Esophagus squamous epithelium (tissue), 5 donors: ENCODE measurements at regions not wholly inside any gene's neighbourhood (a gene's known extent, or its start where the extent isn't known, plus 50 kb on each side); places are given as distances from the start of the nearest gene placed in this dataset.

ENCODE experiments used
- DNase-seq: peaks from one replicate; lab custom pipeline; 2025; lab: John Stamatoyannopoulos, UW
- H3K27ac ChIP-seq, 4 donors: fragments of 200-600 bp; sonication (generic); one replicate each; pipeline ENCODE4 v1.5.1; 2016 to 2019; ENCODE audit warnings: mild to moderate bottlenecking in 1 of 4
- H3K27me3 ChIP-seq, 4 donors: fragments of 200-600 bp; sonication (generic); 1 replicate in 3 of 4; 2 replicates in 1 of 4; pipeline versions ENCODE4 v1.5.1 to v1.6.0; 2017 to 2021; ENCODE audit warnings: antibody characterized with exemption in 1 of 4
- H3K36me3 ChIP-seq, 3 donors: fragments of 200-600 bp; sonication (generic); one replicate each; pipeline ENCODE4 v1.5.1; 2016 to 2019
- H3K4me1 ChIP-seq, 3 donors: fragments of 200-600 bp; sonication (generic); one replicate each; pipeline ENCODE4 v1.5.1; 2017 to 2019
- H3K4me3 ChIP-seq, 4 donors: fragments of 200-600 bp; sonication (generic); 1 replicate in 3 of 4; 2 replicates in 1 of 4; pipeline ENCODE4 v1.5.1; 2016 to 2019; ENCODE audit warnings: mild to moderate bottlenecking in 2 of 4, moderate library complexity in 1 of 4
- H3K9me3 ChIP-seq, 3 donors: fragments of 200-600 bp; sonication (generic); one replicate each; pipeline ENCODE4 v1.5.1; 2016 to 2019
- CTCF ChIP-seq, 6 experiments: fragments of 450-650 bp in 4 of 6; fragments of 200-600 bp in 2 of 6; sonication (generic) in 2 of 6; IDR thresholded peaks; one replicate each; pipeline ENCODE4 v1.5.1; 2016 to 2019; ENCODE audit warnings: antibody characterized with exemption in 6 of 6, mild to moderate bottlenecking in 4 of 6, moderate library complexity in 4 of 6
- POLR2A ChIP-seq, 4 donors: fragments of 450-650 bp; IDR thresholded peaks; one replicate each; pipeline ENCODE4 v1.6.1; 2017; ENCODE audit warnings: antibody characterized with exemption in 4 of 4, mild to moderate bottlenecking in 4 of 4, moderate library complexity in 3 of 4
- WGBS, 2 donors: methylation state at CpG; one replicate each; pipeline ENCODE4 v1.1.5; 2018; 5-methylcytosine and 5-hydroxymethylcytosine counted together
- intact Hi-C: fragments of 100-400 bp; cut with DNase I; formaldehyde crosslinking; loops from one replicate; pipeline ENCODE4 v1.15.0; 2022
- donor health status: DM: yes; HTN: yes; CAD: no.

- 84 to 89% methylated on average over 3 of the region's 3 CpGs for WGBS, 2 donors
- no peak overlapping the region for H3K27ac ChIP-seq
- peaks cover 0 to 7% (median 0%) of the 10 kb centered on the region in 3 donors for H3K4me1 ChIP-seq
- no peaks in the 10 kb centered on the region for H3K27me3 ChIP-seq
- TF ChIP-seq CTCF (IDR thresholded peaks at IDR 0.05) (no peak), POLR2A (IDR thresholded peaks at IDR 0.05) (no peak)
- DNase-seq = no peak
- H3K9me3 ChIP-seq = no peaks in the 10 kb centered on the region
- intact Hi-C loops = no loop called here
- H3K36me3 ChIP-seq = no peaks in the 10 kb centered on the region
- H3K4me3 ChIP-seq = no peak overlapping the region
Measured at GRCh38 chr13:40132249-40132648, 476.8 kb downstream of the COG6 start.

GRCh38 chr13:40136896-40137295 is 481.4 kb downstream of the COG6 start:
- no peak for DNase-seq
- H3K27me3 ChIP-seq = no peaks in the 10 kb centered on the region

GRCh38 chr13:40137400-40137799 is 481.9 kb downstream of the COG6 start:
- WGBS, 2 donors = 83 to 100% methylated on average over 1 to 4 of the region's 6 CpGs
- TF ChIP-seq POLR2A (IDR thresholded peaks at IDR 0.05) (no peak), CTCF (IDR thresholded peaks at IDR 0.05) (no peak)
- DNase-seq = no peak
- no peak overlapping the region for H3K4me3 ChIP-seq
- intact Hi-C loops = no loop called here
- no peaks in the 10 kb centered on the region for H3K27me3 ChIP-seq
- no peaks in the 10 kb centered on the region for H3K36me3 ChIP-seq
- H3K9me3 ChIP-seq = no peaks in the 10 kb centered on the region
- H3K4me1 ChIP-seq = peaks cover 0 to 7% (median 0%) of the 10 kb centered on the region in 3 donors
- H3K27ac ChIP-seq = no peak overlapping the region

More at GRCh38 chr13:40136896-40137295, 481.4 kb downstream of the COG6 start:
- intact Hi-C loops = no loop called here
- Histone ChIP-seq H3K9me3 (no peaks in the 10 kb centered on the region), H3K27ac (no peak overlapping the region), H3K36me3 (no peaks in the 10 kb centered on the region), H3K4me3 (no peak overlapping the region), H3K4me1 (peaks cover 0 to 7% (median 0%) of the 10 kb centered on the region in 3 donors)
- no peak for TF ChIP-seq CTCF (IDR thresholded peaks at IDR 0.05)
- no peak for TF ChIP-seq POLR2A (IDR thresholded peaks at IDR 0.05)
- WGBS, 2 donors = 92 to 100% methylated on average over 2 of the region's 2 CpGs

- Histone ChIP-seq H3K27me3 (no peaks in the 10 kb centered on the region), H3K36me3 (no peaks in the 10 kb centered on the region), H3K4me3 (no peak overlapping the region), H3K9me3 (no peaks in the 10 kb centered on the region), H3K27ac (no peak overlapping the region), H3K4me1 (no peaks in the 10 kb centered on the region)
- TF ChIP-seq POLR2A (IDR thresholded peaks at IDR 0.05) (no peak), CTCF (IDR thresholded peaks at IDR 0.05) (no peak)
- intact Hi-C loops = no loop called here
- 72 to 78% methylated on average over 9 to 10 of the region's 10 CpGs for WGBS, 2 donors
- no peak for DNase-seq
Measured at GRCh38 chr13:40139896-40140520, 484.5 kb downstream of the COG6 start.

- no peak for DNase-seq
- WGBS, 2 donors = 71 to 72% methylated on average over 11 of the region's 11 CpGs
- Histone ChIP-seq H3K4me1 (peaks cover 0 to 6% (median 3%) of the 10 kb centered on the region in 3 donors), H3K36me3 (no peaks in the 10 kb centered on the region), H3K27me3 (no peaks in the 10 kb centered on the region), H3K27ac (no peak overlapping the region), H3K4me3 (no peak overlapping the region), H3K9me3 (no peaks in the 10 kb centered on the region)
- intact Hi-C loops = no loop called here
- TF ChIP-seq POLR2A (IDR thresholded peaks at IDR 0.05) = no peak
Measured at GRCh38 chr13:40141859-40142555, 486.5 kb downstream of the COG6 start.
